OCI-LY3 (cell line): ENCODE measurements at regions not wholly inside any gene's neighbourhood (a gene's known extent, or its start where the extent isn't known, plus 50 kb on each side); places are given as distances from the start of the nearest gene placed in this dataset.

Source experiments
- CTCF ChIP-seq: fragments of 200-600, 300-600 bp; sonication (generic); IDR thresholded peaks from 2 replicates; pipeline ENCODE4 v1.5.1; 2014; ENCODE audit warnings: antibody characterized with exemption, low read length, low read depth
- EZH2phosphoT487 ChIP-seq: fragments of 200-600 bp; shearing (Covaris generic); IDR thresholded peaks from 2 replicates; pipeline ENCODE4 v1.6.1; 2018; ENCODE audit warnings: antibody characterized with exemption, mixed run types, low read depth

GRCh38 chr13:50071379-50071778 is 56.1 kb downstream of the KCNRG start:
- TF ChIP-seq CTCF (no peak), EZH2phosphoT487 (no peak)
